ENCODE measurements at regions not wholly inside any gene's neighbourhood (a gene's known extent, or its start where the extent isn't known, plus 50 kb on each side); places are given as distances from the start of the nearest gene placed in this dataset.

GRCh38 chr20:61157301-61157700, 94.8 kb upstream of the CDH4 start:
- intact Hi-C loops (cut with DNase I; ENCODE audit: low total_unique reads), result no loop called here
- WGBS, 2 donors, result 91 to 96% methylated on average over 8 of the region's 8 CpGs
- TF ChIP-seq CTCF (IDR thresholded peaks at IDR 0.05), result no peak
- no peak for TF ChIP-seq POLR2A (IDR thresholded peaks at IDR 0.05)
- no peak overlapping the region for H3K4me3 ChIP-seq (ENCODE audit: low read depth, poor library complexity, severe bottlenecking)
- peak in 1 of 2 donors; percentile 64 for DNase-seq (ENCODE audit: low spot score in 2 of 2)

- WGBS, 2 donors, result 54 to 59% methylated on average over 17 of the region's 17 CpGs
- TF ChIP-seq POLR2A (IDR thresholded peaks at IDR 0.05) (no peak), CTCF (IDR thresholded peaks at IDR 0.05) (no peak)
- DNase-seq (ENCODE audit: low spot score in 2 of 2), result peak in 1 of 2 donors; percentile 43
- intact Hi-C loops (cut with DNase I; ENCODE audit: low total_unique reads), result no loop called here
- no peak overlapping the region for H3K4me3 ChIP-seq (ENCODE audit: low read depth, poor library complexity, severe bottlenecking)
Measured at GRCh38 chr20:61159957-61160686, 91.9 kb upstream of the CDH4 start.

GRCh38 chr20:61161726-61162390, 90.2 kb upstream of the CDH4 start:
- WGBS, 2 donors, result 30 to 37% methylated on average over 8 of the region's 8 CpGs
- intact Hi-C loops (cut with DNase I; ENCODE audit: low total_unique reads), result no loop called here
- H3K4me3 ChIP-seq (ENCODE audit: low read depth, poor library complexity, severe bottlenecking), result no peak overlapping the region
- TF ChIP-seq CTCF (IDR thresholded peaks at IDR 0.05) (no peak), POLR2A (IDR thresholded peaks at IDR 0.05) (no peak)
- peak in 1 of 2 donors; percentile 10 for DNase-seq (ENCODE audit: low spot score in 2 of 2)

GRCh38 chr20:61162451-61162850, 89.6 kb upstream of the CDH4 start:
- 51 to 54% methylated on average over 12 of the region's 12 CpGs for WGBS, 2 donors
- intact Hi-C loops (cut with DNase I; ENCODE audit: low total_unique reads), result no loop called here

GRCh38 chr20:61163031-61163430, 89.0 kb upstream of the CDH4 start:
- H3K4me3 ChIP-seq (ENCODE audit: low read depth, poor library complexity, severe bottlenecking), result no peak overlapping the region
- intact Hi-C loops (cut with DNase I; ENCODE audit: low total_unique reads), result no loop called here
- no peak for TF ChIP-seq CTCF (IDR thresholded peaks at IDR 0.05)
- TF ChIP-seq POLR2A (IDR thresholded peaks at IDR 0.05), result no peak
- WGBS, 2 donors, result 75 to 77% methylated on average over 7 of the region's 7 CpGs
- DNase-seq (ENCODE audit: low spot score in 2 of 2), result peak in 1 of 2 donors; percentile 61

More at GRCh38 chr20:61162451-61162850, 89.6 kb upstream of the CDH4 start:
- peak in 1 of 2 donors; percentile 32 for DNase-seq (ENCODE audit: low spot score in 2 of 2)
- TF ChIP-seq CTCF (IDR thresholded peaks at IDR 0.05) (no peak), POLR2A (IDR thresholded peaks at IDR 0.05) (no peak)
- H3K4me3 ChIP-seq (ENCODE audit: low read depth, poor library complexity, severe bottlenecking), result no peak overlapping the region

Data from lower leg skin (tissue), 4 donors.